ENCODE measurements at regions not wholly inside any gene's neighbourhood (a gene's known extent, or its start where the extent isn't known, plus 50 kb on each side); places are given as distances from the start of the nearest gene placed in this dataset.

- TF ChIP-seq CTCF (IDR thresholded peaks at IDR 0.05) (no peak), POLR2A (IDR thresholded peaks at IDR 0.05) (no peak)
Observed at GRCh38 chr1:59170659-59171058, 126.2 kb upstream of the FGGY start.

Data from thyroid gland (tissue), 4 donors.